Osteocyte (in vitro differentiated cells): ENCODE measurements at regions not wholly inside any gene's neighbourhood (a gene's known extent, or its start where the extent isn't known, plus 50 kb on each side); places are given as distances from the start of the nearest gene placed in this dataset.

Experiments
- DNase-seq: peaks from one replicate; pipeline ENCODE4 v3.0.0; 2021; ENCODE audit warnings: mixed read lengths; ENCODE audit not compliant: unreplicated experiment; ENCODE audit errors: extremely low spot score
- H3K27ac Mint-ChIP-seq: one replicate; pipeline ENCODE4 v1.8.0; 2021; ENCODE audit warnings: mild to moderate bottlenecking, mixed read lengths; ENCODE audit not compliant: unreplicated experiment
- H3K27me3 Mint-ChIP-seq: one replicate; pipeline ENCODE4 v1.8.0; 2021; ENCODE audit warnings: mixed read lengths; ENCODE audit not compliant: unreplicated experiment
- H3K36me3 Mint-ChIP-seq: one replicate; pipeline ENCODE4 v1.8.0; 2021; ENCODE audit warnings: mixed read lengths; ENCODE audit not compliant: unreplicated experiment
- H3K4me1 Mint-ChIP-seq: one replicate; pipeline ENCODE4 v1.8.0; 2021; ENCODE audit warnings: mixed read lengths; ENCODE audit not compliant: unreplicated experiment
- H3K4me3 Mint-ChIP-seq: one replicate; pipeline ENCODE4 v1.8.0; 2021; ENCODE audit warnings: mild to moderate bottlenecking, moderate library complexity, mixed read lengths; ENCODE audit not compliant: unreplicated experiment
- H3K9me3 Mint-ChIP-seq: one replicate; pipeline ENCODE4 v1.8.0; 2021; ENCODE audit warnings: mixed read lengths; ENCODE audit not compliant: unreplicated experiment
- CTCF ChIP-seq: fragments of 200-600 bp; sonication (generic); IDR thresholded peaks from 2 replicates; pipeline ENCODE4 v1.5.0; 2021; ENCODE audit warnings: antibody characterized with exemption, mild to moderate bottlenecking, moderate library complexity

DNA sequence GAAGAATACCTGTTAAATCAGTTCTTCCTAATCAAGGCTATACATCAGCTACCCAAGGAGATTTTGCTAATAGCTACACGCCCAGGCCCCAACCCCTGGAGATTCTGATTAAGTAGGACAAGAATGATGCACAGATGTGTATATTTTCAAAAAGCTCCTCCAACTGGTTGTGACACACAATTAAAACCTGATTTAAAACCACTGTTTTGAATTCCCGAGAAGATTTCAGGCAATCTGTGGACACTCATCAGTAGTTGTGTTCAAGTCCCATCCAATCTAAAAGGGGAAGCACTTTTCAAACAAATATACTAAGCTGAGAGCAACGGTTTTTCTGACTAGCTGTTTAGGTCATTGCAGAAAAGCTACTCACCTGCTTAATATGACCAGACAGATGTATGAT, 118.9 kb upstream of the NHSL1 start:
- H3K27ac Mint-ChIP-seq: no peak overlapping the region
- H3K36me3 Mint-ChIP-seq: no peaks in the 10 kb centered on the region
- no peak for DNase-seq
- H3K4me1 Mint-ChIP-seq: peaks cover 2% of the 10 kb centered on the region
- no peak overlapping the region for H3K4me3 Mint-ChIP-seq
- H3K9me3 Mint-ChIP-seq: no peaks in the 10 kb centered on the region
- no peaks in the 10 kb centered on the region for H3K27me3 Mint-ChIP-seq
- TF ChIP-seq CTCF: no peak

DNA sequence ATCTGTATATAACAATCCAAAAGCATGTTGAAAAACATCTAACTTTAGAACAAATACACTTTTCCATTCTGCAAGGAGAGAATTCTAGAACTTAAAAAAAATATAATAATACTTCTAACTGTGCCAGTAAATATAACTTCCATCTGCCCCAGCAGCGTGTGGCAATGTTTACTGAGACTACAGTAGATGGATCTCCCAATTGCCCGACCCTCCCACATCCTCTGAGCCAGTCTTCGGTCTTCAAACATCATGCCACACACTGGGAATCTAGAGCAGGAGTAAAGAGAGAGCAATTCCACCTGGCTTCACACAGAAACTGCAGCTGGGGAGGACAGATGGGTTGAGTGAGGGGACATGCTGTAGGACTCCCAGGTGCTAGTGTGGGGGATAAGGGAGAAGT, 121.3 kb upstream of the NHSL1 start:
- H3K4me1 Mint-ChIP-seq: peaks cover 2% of the 10 kb centered on the region
- H3K27me3 Mint-ChIP-seq: no peaks in the 10 kb centered on the region
- DNase-seq: no peak
- no peaks in the 10 kb centered on the region for H3K9me3 Mint-ChIP-seq
- no peaks in the 10 kb centered on the region for H3K36me3 Mint-ChIP-seq
- no peak overlapping the region for H3K27ac Mint-ChIP-seq
- H3K4me3 Mint-ChIP-seq: no peak overlapping the region
- TF ChIP-seq CTCF: no peak

- no peaks in the 10 kb centered on the region for H3K9me3 Mint-ChIP-seq
- no peak overlapping the region for H3K27ac Mint-ChIP-seq
- H3K27me3 Mint-ChIP-seq: no peaks in the 10 kb centered on the region
- no peak for DNase-seq
- no peak overlapping the region for H3K4me3 Mint-ChIP-seq
- TF ChIP-seq CTCF: no peak
- no peaks in the 10 kb centered on the region for H3K36me3 Mint-ChIP-seq
- H3K4me1 Mint-ChIP-seq: peaks cover 2% of the 10 kb centered on the region
Observed at GRCh38 chr6:138622967-138623366, 123.7 kb upstream of the NHSL1 start.

DNA sequence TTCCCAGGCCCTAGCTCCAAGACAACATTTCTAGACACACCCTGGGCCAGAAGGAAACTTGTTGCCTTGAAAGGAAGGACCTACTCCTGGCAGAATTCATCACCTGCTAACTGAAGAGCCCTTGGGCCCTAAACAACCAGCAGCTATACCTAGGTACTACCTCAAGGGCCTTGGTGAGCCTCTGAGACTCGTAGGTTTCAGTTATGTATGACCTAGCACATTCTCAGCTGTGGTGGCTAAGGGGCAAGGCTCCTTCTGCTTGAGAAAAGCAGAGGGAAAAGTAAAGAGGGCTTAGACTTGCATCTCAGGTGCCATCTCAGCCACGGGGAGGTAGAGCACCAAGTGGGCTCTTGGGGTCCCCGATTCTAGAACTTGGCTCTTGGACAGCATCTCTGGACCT, 132.3 kb upstream of the NHSL1 start:
- Mint-ChIP-seq H3K36me3 (no peaks in the 10 kb centered on the region), H3K4me3 (no peak overlapping the region), H3K27ac (no peak overlapping the region), H3K9me3 (peaks cover 5% of the 10 kb centered on the region), H3K4me1 (no peaks in the 10 kb centered on the region), H3K27me3 (no peaks in the 10 kb centered on the region)
- DNase-seq: no peak
- no peak for TF ChIP-seq CTCF

GRCh38 chr6:138637822-138638221, 135.7 kb upstream of the CCDC28A start:
- Mint-ChIP-seq H3K4me3 (no peak overlapping the region), H3K4me1 (peaks cover 5% of the 10 kb centered on the region), H3K27me3 (no peaks in the 10 kb centered on the region), H3K36me3 (no peaks in the 10 kb centered on the region), H3K9me3 (peaks cover 5% of the 10 kb centered on the region), H3K27ac (no peak overlapping the region)
- DNase-seq: no peak
- TF ChIP-seq CTCF: no peak
